ENCODE measurements at regions not wholly inside any gene's neighbourhood (a gene's known extent, or its start where the extent isn't known, plus 50 kb on each side); places are given as distances from the start of the nearest gene placed in this dataset.

GRCh38 chrX:10859353-10859752, 239.0 kb upstream of the MID1 start:
- H3K9me1 ChIP-seq (replicated peaks; ENCODE audit: control insufficient read depth, extremely low read depth, insufficient read depth, low read length): no peaks in the 10 kb centered on the region
- no peaks in the 10 kb centered on the region for H3K4me1 ChIP-seq (ENCODE audit: control insufficient read depth, extremely low read depth, insufficient read depth, low read length)
- H3K9me3 ChIP-seq (replicated peaks; ENCODE audit: control insufficient read depth, insufficient read depth, low read length): no peaks in the 10 kb centered on the region
- H3K4me3 ChIP-seq (replicated peaks in 1 of 3; ENCODE audit: insufficient read depth in 1 of 3, low read depth in 1 of 3, low read length in 3 of 3): no peak overlapping the region
- FAIRE-seq (no peak), DNase-seq (ENCODE audit: low read depth, low spot score) (no peak)
- POLR2A ChIA-PET: no interaction called here
- BruUV-seq (replicated peaks): no TSS peak
- no peak for TF ChIP-seq MYC (IDR thresholded peaks at IDR 0.05; ENCODE audit: low read depth, low read length)
- no peak for TF ChIP-seq FOS (IDR thresholded peaks at IDR 0.05; ENCODE audit: borderline replicate concordance, insufficient read depth, low read length)
- no peak for TF ChIP-seq POLR2A (IDR thresholded peaks at IDR 0.05; ENCODE audit: low read depth, low read length)
- no peak for TF ChIP-seq CTCF (IDR thresholded peaks at IDR 0.05; ENCODE audit: extremely low read depth in 1 of 2, insufficient read depth in 1 of 2, low read depth in 1 of 2, low read length in 2 of 2)
- TF ChIP-seq MAX (IDR thresholded peaks at IDR 0.05; ENCODE audit: insufficient read depth, insufficient read length): no peak
- TF ChIP-seq GATA2 (IDR thresholded peaks at IDR 0.05; ENCODE audit: insufficient read depth, insufficient read length, low read depth, low read length): no peak
- TF ChIP-seq JUN (IDR thresholded peaks at IDR 0.05; ENCODE audit: borderline replicate concordance, insufficient read depth, insufficient read length, low read depth): no peak
- TF ChIP-seq POLR2AphosphoS5 (IDR thresholded peaks at IDR 0.05; ENCODE audit: insufficient read depth, low read depth, low read length): no peak
- TF ChIP-seq EZH2 (IDR thresholded peaks at IDR 0.05; ENCODE audit: borderline replicate concordance, low read depth, low read length, severe bottlenecking): no peak
- intact Hi-C loops (cut with micrococcal nuclease): no loop called here
- no peaks in the 10 kb centered on the region for H3K36me3 ChIP-seq (ENCODE audit: control insufficient read depth in 2 of 2, extremely low read depth in 1 of 2, insufficient read depth in 2 of 2, low read length in 2 of 2)
- no peak overlapping the region for H2AFZ ChIP-seq (ENCODE audit: low read depth, low read length)
- H3K27me3 ChIP-seq (ENCODE audit: control insufficient read depth in 2 of 2, insufficient read depth in 2 of 2, low read length in 2 of 2): no peaks in the 10 kb centered on the region
- no peaks in the 10 kb centered on the region for H3K79me2 ChIP-seq (ENCODE audit: control insufficient read depth, insufficient read depth, low read length)
- dilution Hi-C loops (cut with MboI; ENCODE audit: extremely low pct_ligation_motif_present, low sequenced_read_pairs): no loop called here
- CTCF ChIA-PET: no interaction called here
- no peak overlapping the region for H3K9ac ChIP-seq (replicated peaks; ENCODE audit: extremely low read depth, insufficient read depth, low read length)
- H3K4me2 ChIP-seq (ENCODE audit: insufficient read depth, low read length): no peak overlapping the region
- no peaks in the 10 kb centered on the region for H4K20me1 ChIP-seq (replicated peaks; ENCODE audit: control insufficient read depth, extremely low read depth, insufficient read depth, low read length)
- no peak overlapping the region for H3K27ac ChIP-seq (ENCODE audit: insufficient read depth, low read depth, low read length)

Measured in endothelial cell of umbilical vein (primary cell).